Activated CD8-positive, alpha-beta T cell treated with anti-CD3 and anti-CD28 coated beads, Interleukin-2, amount 10 ng/mL, durations not matched to agents 7 days and 5 days (primary cell): ENCODE measurements at regions not wholly inside any gene's neighbourhood (a gene's known extent, or its start where the extent isn't known, plus 50 kb on each side); places are given as distances from the start of the nearest gene placed in this dataset.

Source experiments
- ATAC-seq: fragments of 150-1000 bp; cut with Tn5 transposase; one replicate; pipeline ENCODE4 v1.10.0; 2021; ENCODE audit warnings: moderate library complexity
- CTCF ChIA-PET: fragments of 350-600 bp; sonication (Branson Sonifier 250); formaldehyde crosslinking; loops from one replicate; lab custom pipeline; 2021; ENCODE audit warnings: antibody characterized with exemption; lab: Charles Lee
- POLR2A ChIA-PET: fragments of 350-600 bp; sonication (Branson Sonifier 250); formaldehyde crosslinking; loops from one replicate; lab custom pipeline; 2021; ENCODE audit warnings: antibody characterized with exemption; lab: Charles Lee
- DNase-seq: peaks from one replicate; pipeline ENCODE4 v3.0.0-alpha.2; 2020
- H3K27ac Mint-ChIP-seq: one replicate; pipeline ENCODE4 v1.8.0; 2021; ENCODE audit warnings: mild to moderate bottlenecking, mixed read lengths
- H3K27me3 Mint-ChIP-seq: one replicate; pipeline ENCODE4 v1.8.0; 2021; ENCODE audit warnings: low read depth, mixed read lengths
- H3K36me3 Mint-ChIP-seq: one replicate; pipeline ENCODE4 v1.8.0; 2021; ENCODE audit warnings: low read depth, mixed read lengths
- H3K4me1 Mint-ChIP-seq: one replicate; pipeline ENCODE4 v1.8.0; 2021; ENCODE audit warnings: low read depth, mixed read lengths
- H3K4me3 Mint-ChIP-seq: one replicate; pipeline ENCODE4 v1.8.0; 2021; ENCODE audit warnings: mild to moderate bottlenecking, mixed read lengths
- H3K9me3 Mint-ChIP-seq: one replicate; pipeline ENCODE4 v1.8.0; 2022; ENCODE audit warnings: mixed read lengths; ENCODE audit not compliant: insufficient read depth

- Mint-ChIP-seq H3K36me3 (peaks cover 3% of the 10 kb centered on the region), H3K4me1 (peaks cover 6% of the 10 kb centered on the region), H3K27me3 (peaks cover 11% of the 10 kb centered on the region), H3K27ac (no peak overlapping the region), H3K4me3 (no peak overlapping the region), H3K9me3 (no peaks in the 10 kb centered on the region)
- ChIA-PET CTCF (interaction anchor here (1.3 kb wide), 1 partner anchor 132 kb away, joined by 4 read pairs; no protein-coding TSS in a partner anchor), POLR2A (interaction anchor here (1.1 kb wide), 1 partner anchor 8 kb away, joined by 3 read pairs; no protein-coding TSS in a partner anchor)
- DNase-seq (no peak), ATAC-seq (no peak)
Observed at GRCh38 chr2:422676-423435, 135.0 kb upstream of the ALKAL2 start.

- POLR2A ChIA-PET: no interaction called here
- Mint-ChIP-seq H3K9me3 (no peaks in the 10 kb centered on the region), H3K4me1 (peaks cover 5% of the 10 kb centered on the region), H3K4me3 (no peak overlapping the region), H3K36me3 (peaks cover 3% of the 10 kb centered on the region), H3K27ac (no peak overlapping the region), H3K27me3 (peaks cover 13% of the 10 kb centered on the region)
- CTCF ChIA-PET: interaction anchor here (0.5 to 0.7 kb wide), 2 partner anchors 64 to 77 kb away, joined by 3 read pairs; no protein-coding TSS in a partner anchor
- DNase-seq (no peak), ATAC-seq (no peak)
Observed at GRCh38 chr2:421406-421805, 133.5 kb upstream of the ALKAL2 start.

- ATAC-seq: no peak
- Mint-ChIP-seq H3K27me3 (peaks cover 21% of the 10 kb centered on the region), H3K36me3 (peaks cover 3% of the 10 kb centered on the region), H3K4me1 (peaks cover 5% of the 10 kb centered on the region), H3K4me3 (no peak overlapping the region), H3K9me3 (no peaks in the 10 kb centered on the region), H3K27ac (no peak overlapping the region)
- DNase-seq: no peak
- ChIA-PET CTCF (no interaction called here), POLR2A (no interaction called here)
Observed at GRCh38 chr2:419687-420317, 131.9 kb upstream of the ALKAL2 start.

GRCh38 chr2:417662-418061 is 129.8 kb upstream of the ALKAL2 start:
- Mint-ChIP-seq H3K36me3 (peaks cover 3% of the 10 kb centered on the region), H3K27me3 (peaks cover 31% of the 10 kb centered on the region), H3K9me3 (no peaks in the 10 kb centered on the region), H3K4me3 (no peak overlapping the region), H3K4me1 (peaks cover 2% of the 10 kb centered on the region), H3K27ac (no peak overlapping the region)
- ATAC-seq (no peak), DNase-seq (no peak)
- CTCF ChIA-PET: no interaction called here
- POLR2A ChIA-PET: no interaction called here

GRCh38 chr2:417006-417405 is 129.1 kb upstream of the ALKAL2 start:
- no peak overlapping the region for H3K4me3 Mint-ChIP-seq
- H3K9me3 Mint-ChIP-seq: no peaks in the 10 kb centered on the region
- peaks cover 36% of the 10 kb centered on the region for H3K27me3 Mint-ChIP-seq
- H3K27ac Mint-ChIP-seq: no peak overlapping the region
- CTCF ChIA-PET: no interaction called here
- peaks cover 3% of the 10 kb centered on the region for H3K36me3 Mint-ChIP-seq
- DNase-seq (no peak), ATAC-seq (no peak)
- H3K4me1 Mint-ChIP-seq: peaks cover 2% of the 10 kb centered on the region
- POLR2A ChIA-PET: no interaction called here

GRCh38 chr2:415986-416610 is 128.2 kb upstream of the ALKAL2 start:
- Mint-ChIP-seq H3K27me3 (peaks cover 38% of the 10 kb centered on the region), H3K4me3 (no peak overlapping the region), H3K36me3 (peaks cover under 1% of the 10 kb centered on the region), H3K4me1 (peaks cover 2% of the 10 kb centered on the region), H3K9me3 (no peaks in the 10 kb centered on the region), H3K27ac (no peak overlapping the region)
- POLR2A ChIA-PET: no interaction called here
- CTCF ChIA-PET: interaction anchor here (1.1 kb wide), 1 partner anchor 9 kb away, joined by 3 read pairs; no protein-coding TSS in a partner anchor
- no peak for DNase-seq
- ATAC-seq: no peak

GRCh38 chr2:409523-409922 is 121.6 kb upstream of the ALKAL2 start:
- ChIA-PET CTCF (no interaction called here), POLR2A (no interaction called here)
- H3K4me3 Mint-ChIP-seq: no peak overlapping the region
- H3K9me3 Mint-ChIP-seq: no peaks in the 10 kb centered on the region
- no peak overlapping the region for H3K27ac Mint-ChIP-seq
- H3K36me3 Mint-ChIP-seq: no peaks in the 10 kb centered on the region
- DNase-seq: no peak
- peaks cover 17% of the 10 kb centered on the region for H3K27me3 Mint-ChIP-seq
- H3K4me1 Mint-ChIP-seq: no peaks in the 10 kb centered on the region
- ATAC-seq: no peak

- Mint-ChIP-seq H3K27ac (no peak overlapping the region), H3K36me3 (no peaks in the 10 kb centered on the region), H3K9me3 (no peaks in the 10 kb centered on the region), H3K4me3 (no peak overlapping the region), H3K4me1 (peaks cover 4% of the 10 kb centered on the region), H3K27me3 (peaks cover 6% of the 10 kb centered on the region)
- CTCF ChIA-PET: no interaction called here
- ATAC-seq (no peak), DNase-seq (no peak)
- POLR2A ChIA-PET: no interaction called here
Observed at GRCh38 chr2:407630-408029, 119.7 kb upstream of the ALKAL2 start.

- ChIA-PET CTCF (no interaction called here), POLR2A (interaction anchor here (0.6 kb wide), 1 partner anchor 79 kb away, joined by 3 read pairs; no protein-coding TSS in a partner anchor)
- ATAC-seq: no peak
- H3K4me3 Mint-ChIP-seq: no peak overlapping the region
- H3K27ac Mint-ChIP-seq: no peak overlapping the region
- H3K9me3 Mint-ChIP-seq: no peaks in the 10 kb centered on the region
- peaks cover 4% of the 10 kb centered on the region for H3K4me1 Mint-ChIP-seq
- DNase-seq: no peak
- no peaks in the 10 kb centered on the region for H3K36me3 Mint-ChIP-seq
- H3K27me3 Mint-ChIP-seq: peaks cover under 1% of the 10 kb centered on the region
Observed at GRCh38 chr2:406876-407275, 119.0 kb upstream of the ALKAL2 start.

- POLR2A ChIA-PET: no interaction called here
- H3K4me1 Mint-ChIP-seq: peaks cover 4% of the 10 kb centered on the region
- DNase-seq: no peak
Observed at GRCh38 chr2:406231-406630, 118.3 kb upstream of the ALKAL2 start.

GRCh38 chr2:404581-404980 is 116.7 kb upstream of the ALKAL2 start:
- Mint-ChIP-seq H3K27me3 (no peaks in the 10 kb centered on the region), H3K9me3 (no peaks in the 10 kb centered on the region), H3K4me3 (no peak overlapping the region), H3K36me3 (no peaks in the 10 kb centered on the region), H3K27ac (no peak overlapping the region), H3K4me1 (peaks cover 4% of the 10 kb centered on the region)
- ATAC-seq (no peak), DNase-seq (no peak)
- ChIA-PET POLR2A (no interaction called here), CTCF (no interaction called here)

More at GRCh38 chr2:406231-406630, 118.3 kb upstream of the ALKAL2 start:
- H3K27me3 Mint-ChIP-seq: no peaks in the 10 kb centered on the region
- ATAC-seq: no peak
- H3K36me3 Mint-ChIP-seq: no peaks in the 10 kb centered on the region
- CTCF ChIA-PET: no interaction called here
- no peak overlapping the region for H3K4me3 Mint-ChIP-seq
- no peak overlapping the region for H3K27ac Mint-ChIP-seq
- H3K9me3 Mint-ChIP-seq: no peaks in the 10 kb centered on the region

GRCh38 chr2:403682-404081 is 115.8 kb upstream of the ALKAL2 start:
- Mint-ChIP-seq H3K4me1 (peaks cover 4% of the 10 kb centered on the region), H3K27ac (no peak overlapping the region), H3K36me3 (no peaks in the 10 kb centered on the region), H3K27me3 (no peaks in the 10 kb centered on the region), H3K4me3 (no peak overlapping the region), H3K9me3 (no peaks in the 10 kb centered on the region)
- DNase-seq: no peak
- ChIA-PET POLR2A (no interaction called here), CTCF (no interaction called here)
- no peak for ATAC-seq
